ENCODE measurements at regions not wholly inside any gene's neighbourhood (a gene's known extent, or its start where the extent isn't known, plus 50 kb on each side); places are given as distances from the start of the nearest gene placed in this dataset.
"Not testable (repeated sequence)": the region's sequence is repeated elsewhere in the genome, so short reads cannot be mapped to it uniquely, and the experiment has no call there.

DNA sequence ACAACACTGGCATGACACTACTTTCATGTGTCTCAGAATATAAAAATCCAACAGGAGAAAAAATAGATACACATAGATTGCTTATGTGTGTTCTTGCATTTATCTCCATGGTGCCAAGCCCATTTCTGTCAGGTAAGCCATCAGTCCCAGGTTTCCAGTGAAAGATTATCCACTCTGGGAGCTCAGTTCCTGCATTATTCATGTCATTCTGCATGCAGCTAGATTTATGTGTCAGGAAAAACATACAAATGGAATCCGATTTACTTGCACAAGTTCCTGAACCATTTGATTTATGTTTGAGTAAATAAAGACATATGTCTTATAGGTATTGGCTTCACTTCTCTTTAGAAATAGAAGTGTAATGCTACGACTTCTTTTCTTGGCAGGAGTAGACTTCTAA is 569.7 kb downstream of the KCNJ2 start:
- TF ChIP-seq, protein P1, sequence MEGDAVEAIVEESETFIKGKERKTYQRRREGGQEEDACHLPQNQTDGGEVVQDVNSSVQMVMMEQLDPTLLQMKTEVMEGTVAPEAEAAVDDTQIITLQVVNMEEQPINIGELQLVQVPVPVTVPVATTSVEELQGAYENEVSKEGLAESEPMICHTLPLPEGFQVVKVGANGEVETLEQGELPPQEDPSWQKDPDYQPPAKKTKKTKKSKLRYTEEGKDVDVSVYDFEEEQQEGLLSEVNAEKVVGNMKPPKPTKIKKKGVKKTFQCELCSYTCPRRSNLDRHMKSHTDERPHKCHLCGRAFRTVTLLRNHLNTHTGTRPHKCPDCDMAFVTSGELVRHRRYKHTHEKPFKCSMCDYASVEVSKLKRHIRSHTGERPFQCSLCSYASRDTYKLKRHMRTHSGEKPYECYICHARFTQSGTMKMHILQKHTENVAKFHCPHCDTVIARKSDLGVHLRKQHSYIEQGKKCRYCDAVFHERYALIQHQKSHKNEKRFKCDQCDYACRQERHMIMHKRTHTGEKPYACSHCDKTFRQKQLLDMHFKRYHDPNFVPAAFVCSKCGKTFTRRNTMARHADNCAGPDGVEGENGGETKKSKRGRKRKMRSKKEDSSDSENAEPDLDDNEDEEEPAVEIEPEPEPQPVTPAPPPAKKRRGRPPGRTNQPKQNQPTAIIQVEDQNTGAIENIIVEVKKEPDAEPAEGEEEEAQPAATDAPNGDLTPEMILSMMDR (IDR thresholded peaks at IDR 0.05; ENCODE audit: insufficient read depth, low read depth, low read length) = no peak
- DNase-seq (ENCODE audit: low read depth) = no peak
- no peak overlapping the region for H3K4me3 ChIP-seq (ENCODE audit: low read depth, low read length)

DNA sequence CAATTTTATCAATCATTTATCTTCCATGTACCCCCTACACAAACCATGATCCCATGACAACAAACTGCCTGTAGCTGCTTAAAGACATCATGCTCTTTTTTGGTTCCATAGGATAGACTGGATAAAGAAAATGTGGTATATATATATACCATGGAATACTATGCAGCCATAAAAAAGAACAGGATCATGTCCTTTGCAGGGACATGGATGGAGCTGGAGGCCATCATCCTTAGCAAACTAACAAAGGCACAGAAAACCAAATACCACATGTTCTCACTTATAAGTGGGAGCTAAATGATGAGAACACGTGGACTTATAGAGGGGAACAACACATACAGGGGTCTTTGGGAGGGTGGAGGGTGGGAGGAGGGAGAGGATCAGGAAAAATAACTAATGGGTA is 577.2 kb downstream of the KCNJ2 start:
- not testable (repeated sequence) for DNase-seq (ENCODE audit: low read depth); H3K4me3 ChIP-seq (ENCODE audit: low read depth, low read length)

DNA sequence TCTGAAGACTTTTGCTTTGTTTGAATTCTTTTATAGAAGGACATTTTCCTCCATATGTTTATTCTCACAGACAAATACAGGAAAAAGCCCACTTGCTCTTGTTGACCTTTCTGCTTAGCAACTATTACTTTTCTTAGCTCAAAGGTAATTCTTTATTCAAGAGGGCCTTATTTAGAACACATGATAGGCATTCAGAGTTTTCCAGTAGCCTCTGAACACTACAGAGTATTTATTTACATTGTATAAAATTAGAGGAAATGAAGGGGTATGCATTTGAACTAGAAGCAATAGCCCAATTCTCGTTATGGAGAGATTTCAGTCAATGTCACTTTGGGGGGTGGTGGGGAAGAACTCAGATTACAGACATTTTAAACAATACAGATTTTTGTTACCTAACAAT is 581.7 kb downstream of the KCNJ2 start:
- TF ChIP-seq, protein P1 (IDR thresholded peaks at IDR 0.05; ENCODE audit: insufficient read depth, low read depth, low read length) = no peak
- no peak for DNase-seq (ENCODE audit: low read depth)
- no peak overlapping the region for H3K4me3 ChIP-seq (ENCODE audit: low read depth, low read length)

DNA sequence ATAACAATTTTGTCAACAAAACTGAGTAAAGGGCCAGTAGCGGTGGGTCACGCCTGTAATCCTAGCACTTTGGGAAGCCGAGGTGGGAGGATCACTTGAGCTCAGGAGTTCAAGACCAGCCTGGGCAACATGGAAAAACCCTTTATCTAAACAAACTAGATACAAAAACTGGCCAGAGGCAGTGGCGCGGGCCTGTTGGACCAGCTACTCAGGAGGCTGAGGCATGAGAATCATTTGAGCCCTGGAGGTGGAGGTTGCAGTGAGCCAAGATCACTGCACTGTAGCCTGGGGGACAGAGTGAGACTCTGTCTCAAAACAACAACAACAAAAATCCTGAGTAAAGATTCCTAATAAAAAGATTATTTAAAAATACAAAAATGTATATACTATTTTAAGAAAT is 583.1 kb downstream of the KCNJ2 start:
- not testable (repeated sequence) for H3K4me3 ChIP-seq (ENCODE audit: low read depth, low read length); DNase-seq (ENCODE audit: low read depth)

DNA sequence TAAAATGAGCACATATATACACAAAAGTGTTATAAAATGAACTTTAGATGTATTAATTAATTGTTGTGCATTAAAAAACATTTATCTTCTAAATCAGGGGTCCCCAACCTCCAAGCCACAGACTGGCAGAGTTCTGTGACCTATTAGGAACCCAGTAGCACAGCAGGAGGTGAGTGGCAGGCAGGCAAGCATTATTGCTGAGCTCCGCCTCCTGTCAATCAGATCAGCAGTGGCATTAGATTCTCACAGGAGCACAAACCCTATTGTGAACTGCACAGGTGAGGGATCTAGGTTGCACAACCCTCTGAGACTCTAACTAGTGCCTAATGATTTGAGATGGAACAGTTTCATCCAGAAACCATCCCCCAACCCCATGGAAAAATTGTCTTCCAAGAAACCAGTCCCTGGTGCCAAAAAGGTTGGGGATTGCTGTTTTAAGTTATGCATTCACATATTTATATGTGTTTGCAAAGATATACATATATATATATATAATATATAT is 583.7 kb downstream of the KCNJ2 start:
- TF ChIP-seq, protein P1 (IDR thresholded peaks at IDR 0.05; ENCODE audit: insufficient read depth, low read depth, low read length) = no peak
- DNase-seq (ENCODE audit: low read depth) = no peak
- H3K4me3 ChIP-seq (ENCODE audit: low read depth, low read length) = no peak overlapping the region

DNA sequence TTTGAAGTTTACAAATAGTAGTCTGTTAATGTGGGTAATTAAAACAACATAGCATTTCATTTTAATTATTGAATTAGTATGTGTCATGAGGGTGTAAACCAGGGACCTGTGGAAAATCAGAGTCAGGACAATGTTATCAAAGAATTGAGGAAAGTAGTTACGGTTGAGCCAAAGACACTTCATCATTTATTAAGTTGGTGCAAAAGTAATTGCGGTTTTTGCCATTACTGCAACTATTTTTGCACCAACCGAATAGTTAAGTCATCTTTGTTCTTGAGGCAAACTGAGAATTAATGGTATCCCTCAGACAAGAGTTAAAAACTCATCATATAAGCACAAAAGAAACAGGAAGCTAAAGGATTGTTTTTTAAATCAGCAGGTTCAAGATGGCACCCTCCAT is 593.7 kb downstream of the KCNJ2 start:
- TF ChIP-seq, protein P1 (IDR thresholded peaks at IDR 0.05; ENCODE audit: insufficient read depth, low read depth, low read length) = no peak
- DNase-seq (ENCODE audit: low read depth) = no peak
- H3K4me3 ChIP-seq (ENCODE audit: low read depth, low read length) = no peak overlapping the region

DNA sequence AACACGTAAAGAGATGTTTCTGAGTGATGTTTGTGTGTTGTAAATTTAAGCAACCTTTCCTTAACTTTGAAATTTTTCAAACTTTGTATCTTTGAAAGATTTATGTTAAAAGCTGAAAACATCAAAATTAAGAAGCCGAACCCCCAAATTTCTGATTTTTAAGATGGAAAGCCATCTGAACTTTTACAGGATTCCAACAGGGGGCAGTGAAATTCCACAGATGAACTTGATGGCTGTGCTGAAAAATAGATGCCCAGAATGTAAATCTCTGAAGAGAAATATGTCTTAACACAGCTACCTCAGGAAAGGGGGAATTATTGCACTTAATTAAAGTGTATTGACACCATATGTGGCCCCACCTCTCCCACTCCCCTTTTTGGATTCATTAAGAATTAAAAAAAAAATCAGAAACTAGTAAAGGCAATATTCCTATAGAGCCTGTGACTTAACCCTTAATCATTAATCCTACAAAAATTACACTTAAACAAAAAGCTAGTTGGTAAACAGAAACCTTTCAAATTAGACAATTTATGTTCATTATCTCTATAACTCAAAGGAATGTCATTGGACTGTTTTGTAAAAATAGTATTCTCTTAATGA is 597.9 kb downstream of the KCNJ2 start:
- TF ChIP-seq, protein P1 (IDR thresholded peaks at IDR 0.05; ENCODE audit: insufficient read depth, low read depth, low read length) = peak; percentile 70
- peak; percentile 51 for DNase-seq (ENCODE audit: low read depth)
- H3K4me3 ChIP-seq (ENCODE audit: low read depth, low read length) = no peak overlapping the region

DNA sequence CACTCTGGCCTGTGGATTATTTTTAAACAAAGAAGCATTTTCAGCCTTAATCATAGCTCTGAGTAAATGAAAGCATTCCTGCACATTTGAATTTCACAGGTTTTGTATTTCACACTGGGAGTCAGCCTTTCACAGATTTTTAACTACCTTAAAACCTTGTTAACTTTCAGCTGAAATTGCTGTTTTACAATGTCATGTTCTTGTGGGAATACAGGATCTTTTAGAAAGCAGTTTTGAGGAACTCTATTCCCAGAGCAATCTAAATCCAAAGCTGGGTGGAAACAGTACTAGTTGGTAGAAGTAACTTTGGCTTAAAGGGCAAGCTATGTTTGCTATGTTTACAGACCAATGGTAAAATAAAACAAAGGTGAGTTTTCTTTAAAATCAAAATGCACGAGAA is 600.6 kb downstream of the KCNJ2 start:
- no peak for DNase-seq (ENCODE audit: low read depth)
- H3K4me3 ChIP-seq (ENCODE audit: low read depth, low read length) = no peak overlapping the region
- TF ChIP-seq, protein P1 (IDR thresholded peaks at IDR 0.05; ENCODE audit: insufficient read depth, low read depth, low read length) = no peak

All from fibroblast of villous mesenchyme (primary cell).